SK-N-SH (cell line): ENCODE measurements at regions not wholly inside any gene's neighbourhood (a gene's known extent, or its start where the extent isn't known, plus 50 kb on each side); places are given as distances from the start of the nearest gene placed in this dataset.

Experiments
- CTCF ChIA-PET: fragments of 300-600, 350-600 bp; formaldehyde crosslinking; extraction: SDS; loops from one replicate; lab custom pipeline; 2021; lab: Yijun Ruan, JAX
- POLR2A ChIA-PET: fragments of 350-600 bp; sonication (Branson Sonifier 250); formaldehyde crosslinking; extraction: SDS; loops from one replicate; lab custom pipeline; 2020; ENCODE audit warnings: antibody characterized with exemption, inconsistent platforms; lab: Yijun Ruan, JAX
- DNase-seq: peaks from one replicate; pipeline ENCODE4 v3.0.0; 2012
- H2AFZ ChIP-seq: fragments of 200-600 bp; sonication (generic); 2 replicates; pipeline ENCODE4 v1.8.1; 2016; ENCODE audit warnings: antibody characterized with exemption, mild to moderate bottlenecking, low read depth
- H3F3A ChIP-seq: fragments of 200-600 bp; sonication (generic); replicated peaks from 2 replicates; pipeline ENCODE3; 2016; ENCODE audit warnings: antibody characterized with exemption, mild to moderate bottlenecking; ENCODE audit not compliant: insufficient read depth
- H3K27ac ChIP-seq, 2 experiments: fragments of 200-500 bp in 1 of 2; fragments of 200-600 bp in 1 of 2; sonication (Bioruptor generic) in 1 of 2; sonication (generic), shearing (Covaris generic) in 1 of 2; 2 replicates each; pipeline versions ENCODE4 v1.5.1 to v1.6.1; 2014 to 2016; ENCODE audit warnings: low read depth in 2 of 2, inconsistent platforms in 1 of 2, low read length in 1 of 2, mild to moderate bottlenecking in 1 of 2, mixed read lengths in 1 of 2
- H3K27me3 ChIP-seq: fragments of 200-600 bp; sonication (generic), shearing (Covaris generic); 2 replicates; pipeline ENCODE4 v1.6.1; 2016; ENCODE audit warnings: mixed run types; ENCODE audit not compliant: insufficient read depth
- H3K36me3 ChIP-seq, 2 experiments: fragments of 200-500 bp in 1 of 2; fragments of 200-600 bp in 1 of 2; sonication (Bioruptor generic) in 1 of 2; sonication (generic) in 1 of 2; replicated peaks in 1 of 2; 2 replicates each; pipeline versions ENCODE3 to v1.5.1; 2014 to 2016; ENCODE audit warnings: low read length in 1 of 2, mild to moderate bottlenecking in 1 of 2; ENCODE audit not compliant: insufficient read depth in 2 of 2, control insufficient read depth in 1 of 2
- H3K4me1 ChIP-seq, 2 experiments: fragments of 200-500 bp in 1 of 2; fragments of 200-600 bp in 1 of 2; sonication (Bioruptor generic) in 1 of 2; sonication (generic), shearing (Covaris generic) in 1 of 2; 2 replicates each; pipeline versions ENCODE4 v1.5.1 to v1.6.1; 2014 to 2016; ENCODE audit warnings: low read depth in 1 of 2, low read length in 1 of 2, mixed run types in 1 of 2; ENCODE audit not compliant: insufficient read depth in 2 of 2, control insufficient read depth in 1 of 2
- H3K4me2 ChIP-seq: fragments of 200-600 bp; sonication (generic), shearing (Covaris generic); 2 replicates; pipeline ENCODE4 v1.6.1; 2017; ENCODE audit warnings: mixed run types
- H3K4me3 ChIP-seq, 2 experiments: fragments of 200-500 bp in 1 of 2; fragments of 200-600 bp in 1 of 2; sonication (Bioruptor generic) in 1 of 2; sonication (generic), shearing (Covaris generic) in 1 of 2; 2 replicates each; pipeline versions ENCODE4 v1.5.1 to v1.8.1; 2014 to 2016; ENCODE audit warnings: low read depth in 2 of 2, inconsistent platforms in 1 of 2, low read length in 1 of 2, mild to moderate bottlenecking in 1 of 2, mixed read lengths in 1 of 2, moderate library complexity in 1 of 2
- H3K79me2 ChIP-seq: fragments of 200-600 bp; sonication (generic); 2 replicates; pipeline ENCODE4 v1.8.1; 2017; ENCODE audit warnings: mild to moderate bottlenecking; ENCODE audit not compliant: insufficient read depth
- H3K9ac ChIP-seq: fragments of 200-600 bp; sonication (generic); 2 replicates; pipeline ENCODE4 v1.6.1; 2017; ENCODE audit warnings: mixed run types
- H3K9me2 ChIP-seq: fragments of 200-600 bp; sonication (generic); 2 replicates; pipeline ENCODE4 v1.6.1; 2017; ENCODE audit warnings: mixed run types
- H3K9me3 ChIP-seq: fragments of 200-600 bp; sonication (generic); 2 replicates; pipeline ENCODE4 v1.6.1; 2017; ENCODE audit warnings: mixed run types, mild to moderate bottlenecking, moderate library complexity
- H4K20me1 ChIP-seq: fragments of 200-600 bp; sonication (generic); 2 replicates; pipeline ENCODE4 v1.6.1; 2017; ENCODE audit warnings: mild to moderate bottlenecking, mixed run types; ENCODE audit not compliant: insufficient read depth
- EZH2phosphoT487 ChIP-seq: fragments of 200-600 bp; sonication (generic); IDR thresholded peaks from 2 replicates; pipeline ENCODE4 v1.6.1; 2017; ENCODE audit warnings: low read depth, mixed run types, mild to moderate bottlenecking, antibody characterized with exemption, moderate library complexity, borderline replicate concordance
- FOXM1 ChIP-seq: IDR thresholded peaks from 2 replicates; pipeline ENCODE4 v1.4.0; 2012; ENCODE audit warnings: low read depth, mild to moderate bottlenecking
- JUND ChIP-seq: IDR thresholded peaks from 2 replicates; pipeline ENCODE4 v1.4.0; 2012
- MXI1 ChIP-seq: IDR thresholded peaks from 2 replicates; pipeline ENCODE4 v1.6.1; 2012; ENCODE audit warnings: mild to moderate bottlenecking, low read depth, low read length, improper control_type of control experiment
- NFIC ChIP-seq: IDR thresholded peaks from 2 replicates; pipeline ENCODE4 v1.4.0; 2012; ENCODE audit warnings: borderline replicate concordance
- RCOR1 ChIP-seq: fragments of 150-350 bp; IDR thresholded peaks from 2 replicates; pipeline ENCODE4 v1.6.1; 2017; ENCODE audit warnings: antibody characterized with exemption, low read length
- RFX5 ChIP-seq: IDR thresholded peaks from 2 replicates; pipeline ENCODE4 v1.6.1; 2012; ENCODE audit warnings: mild to moderate bottlenecking, improper control_type of control experiment, low read length
- SIN3A ChIP-seq: IDR thresholded peaks from 2 replicates; pipeline ENCODE4 v1.6.1; 2012; ENCODE audit warnings: low read depth, mild to moderate bottlenecking, low read length, moderate library complexity, borderline replicate concordance
- SMC3 ChIP-seq: IDR thresholded peaks from 2 replicates; pipeline ENCODE4 v1.6.1; 2012; ENCODE audit warnings: low read depth, low read length, improper control_type of control experiment
- TCF12 ChIP-seq: IDR thresholded peaks from 2 replicates; pipeline ENCODE4 v1.4.0; 2012
- TEAD4 ChIP-seq: IDR thresholded peaks from 2 replicates; pipeline ENCODE4 v1.4.0; 2012; ENCODE audit warnings: mild to moderate bottlenecking, borderline replicate concordance; ENCODE audit not compliant: insufficient read depth
- WGBS: methylation state at CpG from one replicate; pipeline ENCODE4 v1.1.6; 2017; ENCODE audit warnings: low lambda C conversion rate; 5-methylcytosine and 5-hydroxymethylcytosine counted together
- TF ChIP-seq, protein P1 (sequence below): fragments of 150-350 bp; IDR thresholded peaks from 2 replicates; pipeline ENCODE4 v1.6.1; 2017; ENCODE audit warnings: antibody characterized with exemption, low read length, low read depth, borderline replicate concordance
- TF ChIP-seq, protein P2 (sequence below): fragments of 200-600 bp; sonication (generic); IDR thresholded peaks from 2 replicates; pipeline ENCODE4 v1.6.1; 2017; ENCODE audit warnings: antibody characterized with exemption, mild to moderate bottlenecking, moderate library complexity
- TF ChIP-seq, protein P3 (sequence below): IDR thresholded peaks from 2 replicates; pipeline ENCODE4 v1.6.1; 2012; ENCODE audit warnings: mild to moderate bottlenecking, low read depth, low read length, moderate library complexity

DNA sequence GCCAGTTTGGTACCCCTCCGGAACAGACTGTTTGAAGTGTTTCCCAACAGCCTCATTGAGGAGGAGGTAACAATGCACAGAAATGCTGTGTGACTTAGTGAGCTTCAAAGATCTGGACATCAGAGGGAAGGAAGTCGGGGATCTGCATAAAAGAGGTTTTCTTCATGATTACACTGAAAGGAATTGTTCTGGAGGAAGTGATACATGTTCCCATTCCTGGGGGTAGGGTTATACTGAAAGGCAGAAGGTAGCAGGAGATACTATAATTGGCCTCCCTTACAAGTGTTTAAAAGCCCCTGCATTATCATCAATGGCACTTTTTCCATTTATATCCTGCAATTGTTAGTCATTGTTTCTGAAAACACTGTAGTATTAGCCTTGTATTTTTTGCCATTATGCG lies 94.0 kb upstream of the DKK2 start:
- Histone ChIP-seq H3K9ac (no peak overlapping the region), H3K4me3 (no peak overlapping the region), H4K20me1 (no peaks in the 10 kb centered on the region), H3K79me2 (no peaks in the 10 kb centered on the region), H3K36me3 (no peaks in the 10 kb centered on the region), H3K9me2 (no peaks in the 10 kb centered on the region), H3K4me2 (no peak overlapping the region; the same call in 1 of the 2 replicates), H2AFZ (no peak overlapping the region), H3K9me3 (no peaks in the 10 kb centered on the region), H3K27ac (no peak overlapping the region), H3K27me3 (no peaks in the 10 kb centered on the region), H3K4me1 (peaks cover 0 to 20% of the 10 kb centered on the region in 2 experiments; a peak in 1 of 4 replicates), H3F3A (no peaks in the 10 kb centered on the region)
- CTCF ChIA-PET = no interaction called here
- POLR2A ChIA-PET = no interaction called here
- no peak for DNase-seq
- WGBS = 63% methylated on average over 3 of the region's 3 CpGs
- no peak for TF ChIP-seq SIN3A
- TF ChIP-seq NFIC = no peak
- no peak for TF ChIP-seq TCF12
- TF ChIP-seq SMC3 = no peak
- no peak for TF ChIP-seq TEAD4
- no peak for TF ChIP-seq RCOR1
- TF ChIP-seq, protein P1, sequence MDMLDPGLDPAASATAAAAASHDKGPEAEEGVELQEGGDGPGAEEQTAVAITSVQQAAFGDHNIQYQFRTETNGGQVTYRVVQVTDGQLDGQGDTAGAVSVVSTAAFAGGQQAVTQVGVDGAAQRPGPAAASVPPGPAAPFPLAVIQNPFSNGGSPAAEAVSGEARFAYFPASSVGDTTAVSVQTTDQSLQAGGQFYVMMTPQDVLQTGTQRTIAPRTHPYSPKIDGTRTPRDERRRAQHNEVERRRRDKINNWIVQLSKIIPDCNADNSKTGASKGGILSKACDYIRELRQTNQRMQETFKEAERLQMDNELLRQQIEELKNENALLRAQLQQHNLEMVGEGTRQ = no peak
- no peak for TF ChIP-seq EZH2phosphoT487
- no peak for TF ChIP-seq MXI1

DNA sequence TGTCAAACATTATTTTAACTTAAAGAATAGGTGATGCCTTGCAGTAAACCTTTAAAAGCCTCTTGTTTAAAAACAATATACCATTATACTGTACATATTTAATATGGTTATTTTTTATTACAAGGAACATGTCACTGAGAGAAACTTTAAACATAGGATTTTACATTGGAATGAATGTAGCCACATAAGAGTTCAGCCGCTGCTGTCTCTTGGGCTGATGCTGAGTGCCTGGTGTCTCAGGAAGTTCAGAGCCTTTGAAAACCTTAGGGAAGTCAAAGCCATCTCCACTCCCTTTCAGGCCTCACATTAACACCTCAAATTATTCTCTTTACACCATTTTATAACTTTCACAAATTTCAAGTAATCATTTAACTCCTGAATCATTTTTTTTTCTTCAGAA lies 93.5 kb upstream of the DKK2 start:
- POLR2A ChIA-PET = no interaction called here
- Histone ChIP-seq H3K4me1 (peaks cover 0 to 20% of the 10 kb centered on the region in 2 experiments; a peak in 1 of 4 replicates), H3K4me3 (no peak overlapping the region), H3K9me3 (no peaks in the 10 kb centered on the region), H3K9ac (no peak overlapping the region), H3F3A (no peaks in the 10 kb centered on the region), H3K9me2 (no peaks in the 10 kb centered on the region), H3K27ac (no peak overlapping the region), H3K36me3 (no peaks in the 10 kb centered on the region), H3K4me2 (no peak overlapping the region; the same call in 1 of the 2 replicates), H2AFZ (no peak overlapping the region), H3K79me2 (no peaks in the 10 kb centered on the region), H4K20me1 (no peaks in the 10 kb centered on the region), H3K27me3 (no peaks in the 10 kb centered on the region)
- no peak for DNase-seq
- 85% methylated on average over 1 of the region's 1 CpG for WGBS
- CTCF ChIA-PET = no interaction called here
- TF ChIP-seq SMC3 = no peak
- TF ChIP-seq RFX5 = no peak
- no peak for TF ChIP-seq FOXM1
- no peak for TF ChIP-seq JUND
- TF ChIP-seq, protein P2, sequence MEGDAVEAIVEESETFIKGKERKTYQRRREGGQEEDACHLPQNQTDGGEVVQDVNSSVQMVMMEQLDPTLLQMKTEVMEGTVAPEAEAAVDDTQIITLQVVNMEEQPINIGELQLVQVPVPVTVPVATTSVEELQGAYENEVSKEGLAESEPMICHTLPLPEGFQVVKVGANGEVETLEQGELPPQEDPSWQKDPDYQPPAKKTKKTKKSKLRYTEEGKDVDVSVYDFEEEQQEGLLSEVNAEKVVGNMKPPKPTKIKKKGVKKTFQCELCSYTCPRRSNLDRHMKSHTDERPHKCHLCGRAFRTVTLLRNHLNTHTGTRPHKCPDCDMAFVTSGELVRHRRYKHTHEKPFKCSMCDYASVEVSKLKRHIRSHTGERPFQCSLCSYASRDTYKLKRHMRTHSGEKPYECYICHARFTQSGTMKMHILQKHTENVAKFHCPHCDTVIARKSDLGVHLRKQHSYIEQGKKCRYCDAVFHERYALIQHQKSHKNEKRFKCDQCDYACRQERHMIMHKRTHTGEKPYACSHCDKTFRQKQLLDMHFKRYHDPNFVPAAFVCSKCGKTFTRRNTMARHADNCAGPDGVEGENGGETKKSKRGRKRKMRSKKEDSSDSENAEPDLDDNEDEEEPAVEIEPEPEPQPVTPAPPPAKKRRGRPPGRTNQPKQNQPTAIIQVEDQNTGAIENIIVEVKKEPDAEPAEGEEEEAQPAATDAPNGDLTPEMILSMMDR = no peak
- TF ChIP-seq, protein P3, sequence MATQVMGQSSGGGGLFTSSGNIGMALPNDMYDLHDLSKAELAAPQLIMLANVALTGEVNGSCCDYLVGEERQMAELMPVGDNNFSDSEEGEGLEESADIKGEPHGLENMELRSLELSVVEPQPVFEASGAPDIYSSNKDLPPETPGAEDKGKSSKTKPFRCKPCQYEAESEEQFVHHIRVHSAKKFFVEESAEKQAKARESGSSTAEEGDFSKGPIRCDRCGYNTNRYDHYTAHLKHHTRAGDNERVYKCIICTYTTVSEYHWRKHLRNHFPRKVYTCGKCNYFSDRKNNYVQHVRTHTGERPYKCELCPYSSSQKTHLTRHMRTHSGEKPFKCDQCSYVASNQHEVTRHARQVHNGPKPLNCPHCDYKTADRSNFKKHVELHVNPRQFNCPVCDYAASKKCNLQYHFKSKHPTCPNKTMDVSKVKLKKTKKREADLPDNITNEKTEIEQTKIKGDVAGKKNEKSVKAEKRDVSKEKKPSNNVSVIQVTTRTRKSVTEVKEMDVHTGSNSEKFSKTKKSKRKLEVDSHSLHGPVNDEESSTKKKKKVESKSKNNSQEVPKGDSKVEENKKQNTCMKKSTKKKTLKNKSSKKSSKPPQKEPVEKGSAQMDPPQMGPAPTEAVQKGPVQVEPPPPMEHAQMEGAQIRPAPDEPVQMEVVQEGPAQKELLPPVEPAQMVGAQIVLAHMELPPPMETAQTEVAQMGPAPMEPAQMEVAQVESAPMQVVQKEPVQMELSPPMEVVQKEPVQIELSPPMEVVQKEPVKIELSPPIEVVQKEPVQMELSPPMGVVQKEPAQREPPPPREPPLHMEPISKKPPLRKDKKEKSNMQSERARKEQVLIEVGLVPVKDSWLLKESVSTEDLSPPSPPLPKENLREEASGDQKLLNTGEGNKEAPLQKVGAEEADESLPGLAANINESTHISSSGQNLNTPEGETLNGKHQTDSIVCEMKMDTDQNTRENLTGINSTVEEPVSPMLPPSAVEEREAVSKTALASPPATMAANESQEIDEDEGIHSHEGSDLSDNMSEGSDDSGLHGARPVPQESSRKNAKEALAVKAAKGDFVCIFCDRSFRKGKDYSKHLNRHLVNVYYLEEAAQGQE = no peak
